NCI-H345 treated with DMSO at 0.1 percent for 48 hours (cell line): ENCODE measurements at regions not wholly inside any gene's neighbourhood (a gene's known extent, or its start where the extent isn't known, plus 50 kb on each side); places are given as distances from the start of the nearest gene placed in this dataset.

ENCODE experiments used
- DNase-seq: peaks from one replicate; lab custom pipeline; 2025; ENCODE audit not compliant: unreplicated experiment; lab: John Stamatoyannopoulos, UW

DNA sequence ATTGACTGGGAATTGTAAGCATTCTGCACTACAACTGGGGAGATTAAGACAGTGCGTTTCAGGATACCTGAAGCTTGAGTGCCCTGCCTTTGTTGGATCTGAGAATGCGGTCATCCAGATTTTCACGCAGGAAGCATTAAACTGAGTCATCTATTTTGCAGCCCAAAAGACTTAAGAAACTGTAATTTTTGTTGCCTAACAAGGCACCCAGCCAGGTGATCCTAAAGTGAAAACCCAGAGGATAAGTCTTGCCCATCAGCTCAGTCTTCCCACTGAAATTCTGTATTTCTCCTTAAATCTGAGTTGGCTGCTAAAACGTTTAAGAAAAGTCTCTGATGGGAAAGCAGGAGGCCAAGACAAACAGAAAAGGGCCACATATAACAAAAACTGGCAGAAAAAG, 242.5 kb upstream of the TMCO5A start:
- no peak for DNase-seq

DNA sequence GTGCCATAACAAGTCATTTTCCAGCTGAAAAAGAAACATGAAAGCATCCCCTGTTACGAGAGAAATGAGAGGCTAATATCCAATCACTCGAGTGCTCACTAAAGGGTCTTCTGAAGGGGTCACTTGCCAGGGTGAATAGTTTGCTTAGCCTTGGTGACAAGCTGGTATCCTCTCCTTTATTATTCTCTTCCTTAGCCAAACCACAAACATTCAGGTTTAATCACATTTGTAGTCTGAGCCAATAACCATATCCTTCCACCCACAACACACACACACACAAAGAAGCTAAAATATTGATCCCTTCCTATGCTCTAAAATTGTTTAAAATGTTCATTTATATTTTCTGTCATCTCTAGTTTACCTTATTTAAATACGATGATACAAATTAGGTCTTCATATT, 240.5 kb upstream of the TMCO5A start:
- DNase-seq: no peak

DNA sequence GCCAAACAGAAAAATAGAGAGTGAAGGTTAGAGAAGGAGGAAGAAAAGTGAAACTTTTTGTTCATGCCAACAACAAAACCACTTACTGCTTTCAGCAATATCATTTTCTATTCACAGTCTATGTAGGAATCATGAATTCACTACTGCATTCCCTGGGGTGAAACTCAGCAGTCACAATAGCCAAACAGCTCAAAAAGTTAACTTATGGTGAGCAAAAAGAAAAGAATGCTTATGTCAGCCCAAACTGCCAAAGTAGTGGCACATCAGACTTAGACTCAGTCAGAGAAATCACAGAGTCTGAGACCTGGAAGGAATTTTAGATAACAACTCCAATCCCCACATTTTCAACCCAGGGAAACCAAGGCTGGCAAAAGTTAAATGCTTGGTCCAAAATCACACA, 238.7 kb upstream of the TMCO5A start:
- no peak for DNase-seq

DNA sequence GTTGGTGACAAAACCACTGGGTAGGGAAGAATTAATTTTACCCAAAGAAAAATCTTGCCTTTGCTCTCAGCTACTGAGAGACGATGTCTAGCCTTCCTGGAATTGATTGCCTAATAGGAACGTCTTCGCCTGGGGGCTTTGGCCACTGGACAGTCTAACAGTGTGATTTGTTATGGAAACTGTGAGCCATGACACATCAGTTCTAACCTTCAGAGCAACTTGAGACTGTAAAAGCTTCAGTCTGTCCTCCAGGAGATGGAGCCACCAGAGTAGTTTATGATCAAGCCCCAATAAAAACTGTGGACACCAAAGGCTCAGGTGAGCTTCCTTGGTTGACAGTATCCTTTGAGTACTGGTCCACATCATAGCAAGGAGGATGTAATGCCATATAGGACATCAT, 235.8 kb upstream of the TMCO5A start:
- DNase-seq: no peak

DNA sequence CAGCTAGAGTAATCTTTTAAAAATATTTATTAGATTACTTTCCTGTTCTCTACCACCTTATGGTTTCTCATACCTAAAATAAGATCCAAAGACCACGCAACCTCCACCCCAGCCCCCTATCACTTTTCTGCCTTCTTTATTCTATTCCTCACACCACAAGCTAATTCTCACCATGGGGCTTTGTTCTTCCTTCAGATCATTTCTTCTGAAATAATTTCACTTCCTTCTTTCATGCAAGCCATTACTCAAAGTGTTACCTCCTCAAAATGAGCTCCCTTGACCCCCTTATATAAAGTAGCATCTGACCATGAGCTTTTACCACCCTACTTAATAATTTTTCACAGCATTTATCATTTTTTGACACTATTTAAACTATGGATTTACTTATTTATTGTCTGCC, 233.2 kb upstream of the TMCO5A start:
- no peak for DNase-seq

DNA sequence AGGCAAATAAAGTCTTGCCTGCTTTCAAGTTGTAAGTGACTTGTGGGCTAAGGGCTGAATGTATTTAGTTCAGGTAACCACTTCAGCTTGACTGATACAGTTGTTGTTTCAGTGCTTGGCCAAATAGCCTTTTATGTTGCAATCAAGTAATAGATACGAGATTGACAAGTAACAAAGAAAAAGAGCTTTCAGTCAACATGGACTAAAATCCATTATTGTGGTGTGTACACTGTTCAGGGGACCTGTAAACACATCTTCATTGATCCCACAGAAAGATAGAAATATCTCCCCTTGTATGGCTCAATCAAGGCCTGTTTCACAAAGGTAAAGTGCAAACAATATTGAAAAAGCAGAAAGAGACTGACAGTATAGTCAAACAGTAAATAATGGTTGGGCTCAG, 224.8 kb upstream of the TMCO5A start:
- DNase-seq: peak; percentile 12

DNA sequence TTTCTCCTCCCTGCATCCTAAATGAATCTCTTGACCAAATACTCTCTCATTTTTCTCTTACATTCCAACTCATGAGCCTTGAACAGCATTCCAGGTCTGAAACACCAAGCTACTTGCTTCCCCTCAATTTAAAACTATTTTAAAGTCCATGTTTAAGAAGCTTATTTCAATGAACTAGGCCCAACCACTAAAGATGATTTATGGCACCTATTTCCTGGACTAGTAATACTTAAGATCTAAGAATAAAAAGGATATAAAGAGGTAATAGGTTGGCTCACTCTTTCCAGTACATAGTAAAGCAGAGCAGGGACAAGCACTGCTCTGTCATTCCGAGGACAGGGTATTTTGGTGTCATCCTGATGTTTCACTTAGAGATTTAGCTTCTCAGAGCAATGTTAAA, 219.3 kb upstream of the TMCO5A start:
- no peak for DNase-seq

DNA sequence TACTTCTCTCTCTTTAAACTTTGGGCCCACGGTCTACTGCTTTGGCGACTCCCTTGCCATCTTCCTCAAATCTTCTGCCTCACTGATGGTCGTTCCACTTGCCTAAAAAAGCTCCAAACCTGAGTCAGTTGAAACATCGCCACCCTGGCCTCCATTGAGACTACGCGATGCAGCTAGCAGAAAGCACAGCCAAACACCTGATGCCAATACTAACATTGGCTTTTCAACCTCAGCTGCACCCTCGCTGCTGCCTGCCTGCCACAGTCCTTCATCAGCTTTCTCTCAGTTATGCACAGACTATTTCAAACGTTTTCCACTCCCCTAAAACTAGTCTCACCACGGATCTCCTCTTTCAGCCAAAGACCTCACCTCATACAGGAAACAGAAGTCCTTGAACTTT, 214.2 kb upstream of the TMCO5A start:
- no peak for DNase-seq

DNA sequence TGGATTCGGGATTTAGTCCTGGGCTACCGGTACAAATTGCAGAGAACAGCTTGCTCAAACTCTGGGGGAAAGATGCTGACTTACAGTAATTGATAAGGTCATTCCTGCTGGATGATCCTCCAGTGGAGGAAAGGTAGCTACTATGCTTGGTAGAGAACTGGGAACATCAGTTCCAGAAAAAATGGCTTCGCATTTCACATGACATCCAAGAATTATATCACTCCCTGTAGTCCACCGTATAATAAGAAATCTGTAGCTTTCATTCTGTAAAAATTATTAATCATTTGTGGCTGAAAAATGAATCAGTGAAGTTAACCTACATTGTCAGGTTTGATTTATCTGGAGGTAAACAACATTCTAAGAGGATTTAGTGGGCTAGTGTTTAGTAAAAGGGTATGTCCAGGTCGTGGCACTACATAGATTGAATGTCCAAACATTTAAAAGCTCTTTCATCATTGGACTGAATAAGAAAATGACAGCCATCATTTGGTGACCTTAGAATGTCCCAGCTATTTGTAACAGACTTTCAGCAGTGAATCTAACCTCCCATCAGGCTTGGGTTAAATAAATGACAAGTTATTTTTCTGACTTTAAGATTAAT, 203.2 kb upstream of the TMCO5A start:
- no peak for DNase-seq

DNA sequence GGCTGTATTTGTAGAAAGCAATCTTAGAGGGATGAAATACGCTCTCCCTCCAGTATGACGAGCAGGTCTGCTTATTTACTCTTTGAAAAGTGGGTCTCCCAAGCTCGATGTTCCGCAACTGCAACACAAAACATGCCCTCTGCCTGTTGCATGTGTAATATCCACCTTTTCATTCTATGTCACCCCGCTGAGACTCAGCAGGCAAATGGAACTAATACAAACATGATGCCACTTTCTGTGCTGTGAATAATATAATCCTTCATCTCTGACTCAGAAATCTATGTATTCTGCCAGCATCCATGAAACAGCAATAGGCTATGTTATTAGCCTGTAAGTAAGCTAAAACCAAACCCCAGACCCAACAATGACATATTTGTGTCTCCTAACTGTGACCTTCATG, 200.8 kb upstream of the TMCO5A start:
- peak; percentile 7 for DNase-seq

DNA sequence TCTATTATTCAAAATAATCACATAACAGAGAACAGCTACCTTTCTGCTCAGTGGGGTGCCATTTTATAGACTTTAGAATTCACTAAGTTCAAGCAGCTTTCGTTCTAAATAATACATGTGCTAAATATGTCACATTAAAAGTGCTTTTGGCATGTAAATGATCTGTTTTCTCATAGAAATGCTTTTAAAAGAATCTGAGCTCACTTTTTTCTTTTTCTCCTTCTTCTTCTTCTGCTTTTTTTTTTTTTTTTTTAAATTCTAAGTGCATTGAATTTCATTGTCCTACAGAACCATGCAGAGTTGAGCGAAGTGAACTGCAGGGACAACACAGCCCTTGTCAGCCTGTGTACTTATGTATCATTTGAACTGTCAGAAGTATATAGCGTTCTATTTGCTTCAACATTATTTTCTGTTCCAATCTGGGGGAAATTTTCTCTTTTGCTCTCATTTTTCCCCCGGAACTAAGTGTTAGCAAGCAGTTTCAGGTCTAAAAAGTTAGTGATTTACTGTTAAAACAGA, 193.8 kb upstream of the TMCO5A start:
- DNase-seq: no peak

DNA sequence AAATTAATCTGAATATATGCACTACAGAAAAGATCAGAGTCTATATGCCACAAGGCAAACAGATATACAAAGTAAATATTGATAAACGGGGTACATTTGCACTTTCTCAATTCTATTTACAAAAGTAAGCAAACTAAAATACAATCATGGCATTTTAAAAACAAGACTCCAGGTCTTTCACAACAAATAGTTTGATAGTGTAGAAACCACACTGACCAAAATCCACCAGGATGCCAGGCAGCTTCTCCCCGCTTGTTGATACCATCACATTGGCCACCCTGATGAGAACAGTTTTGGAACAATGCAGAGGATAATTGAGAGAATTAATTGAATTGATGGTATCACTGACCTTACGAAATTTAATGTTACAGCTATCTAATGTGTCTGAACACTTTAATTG, 190.6 kb upstream of the TMCO5A start:
- no peak for DNase-seq

DNA sequence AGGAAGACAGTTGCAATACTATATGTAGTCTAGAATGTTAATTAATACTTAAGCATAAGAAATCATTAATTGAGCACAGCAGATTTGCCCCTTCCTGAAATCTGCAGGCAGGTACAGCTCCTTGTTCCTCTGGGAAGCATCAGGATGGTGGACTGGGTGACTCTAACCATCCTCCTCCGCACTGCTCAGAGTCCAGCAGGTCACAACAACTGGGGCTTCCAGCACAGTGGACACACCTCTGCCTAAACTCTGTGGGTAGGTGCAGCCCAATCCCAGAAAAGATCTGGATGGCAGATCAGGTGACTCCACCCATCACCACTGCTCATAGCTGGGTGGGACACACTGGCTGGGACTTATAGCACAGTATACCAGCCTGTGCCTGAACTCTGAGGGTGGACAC, 189.9 kb upstream of the TMCO5A start:
- no peak for DNase-seq

DNA sequence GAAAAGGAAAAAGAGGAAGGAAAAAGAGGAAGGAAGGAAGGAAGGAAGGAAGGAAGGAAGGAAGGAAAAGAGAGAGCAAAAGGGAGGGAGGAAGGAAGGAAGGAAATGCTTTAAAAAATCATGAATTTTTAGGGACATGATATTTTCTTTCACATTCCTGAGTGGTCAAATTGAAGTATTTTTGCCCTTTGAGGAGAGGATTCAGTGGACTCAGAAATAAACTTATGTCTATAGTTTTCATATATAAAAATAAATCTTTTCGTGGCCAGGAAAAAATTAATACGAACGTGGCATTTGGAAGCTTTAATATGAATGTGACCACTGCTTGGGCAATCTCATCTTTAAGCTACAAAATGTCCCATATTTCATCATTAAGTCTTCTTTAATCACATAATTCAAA, 183.0 kb upstream of the TMCO5A start:
- DNase-seq: no peak

DNA sequence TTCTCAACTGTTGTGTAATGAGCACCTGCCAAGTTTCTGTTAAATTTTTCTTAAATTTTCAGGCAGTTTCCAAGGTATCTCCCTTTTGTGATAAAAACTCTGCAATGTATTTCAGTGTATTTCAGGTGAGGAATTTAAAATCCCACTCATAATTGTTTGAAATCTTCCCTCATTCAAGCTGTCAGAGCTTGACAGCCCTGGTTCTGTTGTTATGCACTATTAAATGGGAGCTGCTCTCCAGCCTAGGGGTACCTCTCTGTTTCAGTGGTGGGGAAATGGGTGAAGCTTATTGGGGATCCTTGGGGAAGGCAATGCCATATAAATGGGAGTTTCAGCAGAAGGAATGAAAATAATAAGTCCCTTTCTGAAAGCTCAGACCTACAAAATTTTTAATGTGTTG, 178.0 kb upstream of the TMCO5A start:
- DNase-seq: no peak

DNA sequence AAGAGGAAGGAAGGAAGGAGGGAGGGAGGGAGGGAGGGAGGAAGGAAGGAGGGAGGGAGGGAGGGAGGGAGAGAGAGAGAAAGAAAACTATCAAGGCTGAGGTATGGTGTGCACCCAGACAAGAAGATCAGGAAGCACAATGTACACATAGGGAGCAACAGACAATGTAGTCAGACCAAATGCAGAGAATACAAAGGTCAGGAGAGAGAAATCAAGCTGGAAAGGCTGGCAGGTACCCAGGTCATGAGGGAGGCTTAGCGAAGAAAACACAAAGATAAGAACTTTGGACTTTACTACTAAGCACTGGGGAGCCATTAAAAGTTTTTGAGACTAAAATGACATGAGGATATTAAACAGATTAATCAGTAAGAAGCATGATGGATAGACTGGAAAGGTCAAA, 176.0 kb upstream of the TMCO5A start:
- DNase-seq: no peak

DNA sequence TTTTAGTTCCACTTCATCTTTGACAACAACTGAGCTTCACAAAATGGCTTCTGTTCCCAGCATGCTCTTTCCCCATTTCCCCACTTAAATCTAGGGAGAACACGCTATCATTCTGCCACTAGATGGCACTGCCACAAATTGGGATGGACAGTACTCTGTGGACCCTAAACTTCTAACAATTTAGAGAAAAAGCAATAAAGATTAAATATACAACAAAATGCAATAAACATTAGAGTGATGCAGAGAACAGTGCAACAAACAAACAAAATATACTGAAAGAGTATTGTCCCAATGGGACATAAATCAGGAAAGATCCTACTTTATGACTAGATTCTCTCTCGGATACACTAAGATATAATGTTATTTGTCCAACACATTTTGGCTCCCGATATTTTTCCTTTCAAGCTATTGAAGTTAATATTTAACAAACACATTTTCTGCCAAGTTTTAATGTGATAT, 169.7 kb upstream of the TMCO5A start:
- no peak for DNase-seq

DNA sequence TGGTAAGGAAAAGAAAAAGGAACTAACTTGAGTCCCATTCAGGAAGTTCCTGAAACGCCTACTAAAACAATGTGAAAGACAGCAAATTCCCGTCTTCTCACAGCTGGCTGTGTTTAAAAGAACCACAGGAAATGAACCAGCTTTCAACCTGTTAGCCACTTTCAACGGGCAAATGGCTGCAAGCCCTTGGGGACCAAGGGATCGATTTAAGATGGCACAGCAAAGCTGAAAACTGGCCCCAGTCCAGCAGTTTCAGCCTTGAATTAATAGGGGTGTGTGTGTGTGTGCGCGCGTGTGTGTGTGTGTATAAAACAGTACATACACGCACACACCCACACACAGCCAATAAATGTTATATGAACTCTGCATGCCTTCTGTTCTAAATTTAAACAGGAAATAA, 168.7 kb upstream of the TMCO5A start:
- no peak for DNase-seq

DNA sequence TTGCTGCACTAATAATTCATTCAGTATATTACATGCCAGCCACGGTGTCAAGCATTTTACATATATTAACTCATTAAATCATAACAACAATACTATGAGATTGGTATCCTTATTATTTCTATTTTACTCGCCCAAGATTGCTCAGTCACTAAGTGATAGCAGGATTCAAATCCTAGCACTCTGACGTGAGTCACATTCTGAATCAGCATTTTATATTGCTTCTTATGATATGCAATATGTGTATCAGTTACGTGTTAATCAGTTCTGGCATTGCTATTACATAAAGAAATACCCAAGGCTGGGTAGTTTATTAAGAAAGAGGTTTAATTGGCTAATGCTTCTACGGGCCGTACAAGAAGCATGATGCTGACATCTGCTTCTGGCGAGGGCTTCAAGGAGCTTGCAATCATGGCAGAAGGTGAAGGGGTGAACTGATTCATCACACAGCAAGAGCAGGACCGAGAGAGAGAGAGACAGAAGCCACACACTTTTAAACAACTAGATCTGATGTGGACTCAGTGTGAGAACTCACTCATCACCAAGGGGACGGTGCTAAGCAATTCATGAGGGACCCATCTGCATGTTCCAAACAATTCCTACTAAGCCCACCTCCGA, 166.5 kb upstream of the TMCO5A start:
- DNase-seq: no peak

DNA sequence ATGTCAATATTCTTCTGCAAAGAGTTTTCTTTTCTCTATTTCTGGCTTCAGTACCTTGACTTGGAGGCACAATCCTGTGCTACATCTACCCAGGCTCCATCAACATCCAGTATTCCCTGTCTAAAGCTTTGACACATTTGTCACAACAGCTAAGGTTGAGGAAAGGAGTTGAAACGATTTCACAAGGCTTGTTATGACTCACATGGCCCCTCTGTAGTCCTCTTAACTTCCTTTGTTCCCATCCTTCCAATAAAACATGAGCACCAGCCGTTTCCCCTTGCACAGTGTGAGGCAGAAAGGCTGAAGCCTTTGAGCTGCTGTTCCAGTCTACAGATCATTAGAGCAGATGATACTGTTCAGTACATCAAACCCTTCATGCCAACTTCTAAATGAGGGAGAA, 163.0 kb upstream of the TMCO5A start:
- no peak for DNase-seq

DNA sequence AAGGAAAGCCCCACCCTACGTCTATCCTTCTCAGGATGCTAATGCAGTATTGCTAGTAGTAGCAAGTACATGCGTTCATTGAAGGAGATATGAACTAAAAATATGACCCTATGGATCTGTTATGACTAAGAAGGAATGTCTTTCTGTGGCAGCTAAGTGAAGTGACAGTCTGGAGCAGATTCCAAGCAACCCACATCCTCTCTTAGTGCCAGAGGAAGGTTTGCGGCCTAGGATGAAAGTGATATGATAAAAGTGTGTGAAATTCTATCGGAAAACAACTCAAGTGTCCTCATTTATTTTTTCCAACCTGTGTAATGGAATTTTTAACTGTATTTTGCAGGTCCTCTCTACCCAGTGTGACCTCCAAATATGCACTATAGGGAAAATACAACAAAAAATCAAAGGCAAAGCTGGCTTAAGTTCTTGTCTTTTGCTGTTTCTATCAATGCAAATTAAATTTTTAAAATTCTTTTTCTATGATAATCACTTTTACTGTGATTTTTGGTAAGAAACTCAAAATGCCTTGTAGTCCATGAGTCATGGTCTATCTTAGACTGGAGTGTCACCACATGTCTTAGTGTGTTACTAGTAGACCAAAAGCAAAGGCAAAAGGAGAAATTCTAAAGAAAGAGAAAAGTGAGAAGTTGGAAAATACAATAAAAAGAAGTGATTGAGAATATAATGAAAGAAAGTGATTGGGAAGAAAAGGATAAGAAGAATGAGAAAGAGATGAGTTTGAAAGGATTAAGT, 161.2 kb upstream of the TMCO5A start:
- DNase-seq: no peak

DNA sequence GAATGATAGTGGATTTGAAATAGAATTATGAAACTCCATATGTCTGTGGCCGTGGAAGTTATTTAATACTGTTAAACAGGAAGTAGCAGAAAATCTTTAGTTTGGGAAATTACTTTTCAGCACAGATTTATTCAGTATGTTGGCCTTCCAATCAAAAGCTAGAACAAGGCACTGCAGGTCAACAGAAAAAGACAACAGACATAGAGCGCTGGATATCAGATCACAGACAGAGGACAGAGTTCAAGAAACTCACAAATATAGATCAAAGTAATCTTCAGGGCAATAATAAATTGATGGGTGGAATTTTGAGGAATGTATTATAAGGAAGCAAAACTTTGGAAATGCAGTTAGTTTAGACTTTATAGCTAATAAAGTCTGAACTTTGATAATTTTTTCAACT, 159.5 kb upstream of the TMCO5A start:
- no peak for DNase-seq
